Common myeloid progenitor, CD34-positive (primary cell): ENCODE measurements at regions not wholly inside any gene's neighbourhood (a gene's known extent, or its start where the extent isn't known, plus 50 kb on each side); places are given as distances from the start of the nearest gene placed in this dataset.

ENCODE experiments used
- CTCF ChIA-PET: fragments of 350-600 bp; sonication (Branson Sonifier 250); formaldehyde crosslinking; loops from one replicate; lab custom pipeline; 2021; ENCODE audit warnings: antibody characterized with exemption; lab: Charles Lee
- POLR2A ChIA-PET: fragments of 350-600 bp; sonication (Branson Sonifier 250); formaldehyde crosslinking; loops from one replicate; lab custom pipeline; 2021; ENCODE audit warnings: antibody characterized with exemption; lab: Charles Lee
- DNase-seq, 3 donors: peaks; one replicate each; pipeline versions ENCODE4 v3.0.0 to v3.0.0-alpha.2; 2013
- H3K27ac ChIP-seq, 2 experiments: 1 replicate in 1 of 2; 2 replicates in 1 of 2; pipeline ENCODE4 v1.7.0; 2013; ENCODE audit warnings: inconsistent platforms in 2 of 2, low read length in 2 of 2, mild to moderate bottlenecking in 2 of 2, low read depth in 1 of 2, moderate library complexity in 1 of 2; ENCODE audit not compliant: severe bottlenecking in 2 of 2, insufficient read depth in 1 of 2, poor library complexity in 1 of 2
- H3K27me3 ChIP-seq, 5 experiments: replicated peaks in 2 of 5; 1 replicate in 3 of 5; 2 replicates in 2 of 5; pipeline versions ENCODE4 v1.6.1 to v1.7.0; 2013; ENCODE audit warnings: low read length in 4 of 5, mild to moderate bottlenecking in 2 of 5, moderate library complexity in 2 of 5, inconsistent platforms in 1 of 5; ENCODE audit not compliant: insufficient read depth in 5 of 5, control insufficient read depth in 4 of 5
- H3K36me3 ChIP-seq, 4 experiments: 1 replicate in 2 of 4; 2 replicates in 2 of 4; pipeline versions ENCODE4 v1.6.1 to v1.7.0; 2013; ENCODE audit warnings: low read length in 3 of 4, control low read depth in 1 of 4, mild to moderate bottlenecking in 1 of 4; ENCODE audit not compliant: control insufficient read depth in 4 of 4, insufficient read depth in 4 of 4
- H3K4me1 ChIP-seq, 4 experiments: 1 replicate in 3 of 4; 2 replicates in 1 of 4; pipeline versions ENCODE4 v1.6.1 to v1.7.1; 2013; ENCODE audit warnings: low read length in 3 of 4, mild to moderate bottlenecking in 3 of 4, control low read depth in 1 of 4, inconsistent platforms in 1 of 4, moderate library complexity in 1 of 4; ENCODE audit not compliant: control insufficient read depth in 4 of 4, insufficient read depth in 4 of 4; ENCODE audit errors: control extremely low read depth in 1 of 4
- H3K4me3 ChIP-seq, 7 experiments: 1 replicate in 4 of 7; 2 replicates in 3 of 7; pipeline versions ENCODE4 v1.5.1 to v1.7.0; 2013; ENCODE audit warnings: mild to moderate bottlenecking in 7 of 7, low read length in 6 of 7, moderate library complexity in 6 of 7, inconsistent platforms in 2 of 7, low read depth in 2 of 7, control low read depth in 1 of 7; ENCODE audit not compliant: insufficient read depth in 4 of 7, control insufficient read depth in 1 of 7; ENCODE audit errors: extremely low read depth in 1 of 7
- H3K9me3 ChIP-seq, 5 experiments: 1 replicate in 4 of 5; 2 replicates in 1 of 5; pipeline versions ENCODE4 v1.6.1 to v1.7.1; 2013; ENCODE audit warnings: low read length in 4 of 5, mild to moderate bottlenecking in 2 of 5, inconsistent platforms in 1 of 5, low read depth in 1 of 5, moderate library complexity in 1 of 5; ENCODE audit not compliant: control insufficient read depth in 4 of 5, insufficient read depth in 2 of 5; ENCODE audit errors: control extremely low read depth in 1 of 5
- WGBS: methylation state at CpG from one replicate; pipeline ENCODE4 v1.1.5; 2013; ENCODE audit not compliant: insufficient coverage; 5-methylcytosine and 5-hydroxymethylcytosine counted together

DNA sequence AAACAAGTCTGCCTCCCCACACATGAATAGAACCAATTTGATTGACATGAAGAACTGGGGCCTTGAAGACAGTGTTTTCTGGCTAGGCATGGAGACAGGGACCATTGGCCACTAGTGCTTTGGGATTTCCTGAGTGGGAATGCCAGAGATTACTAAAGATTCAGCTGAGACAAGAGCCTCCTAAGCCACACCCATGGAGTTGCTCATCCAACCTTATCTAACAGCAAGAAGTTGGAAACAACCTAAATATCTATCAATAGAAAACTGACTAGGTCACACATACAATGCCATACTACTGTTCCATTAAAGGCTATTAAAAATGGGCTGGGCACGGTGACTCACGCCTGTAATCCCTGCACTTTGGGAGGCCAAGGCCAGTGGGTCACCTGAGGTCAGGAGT, 184.1 kb downstream of the ZBTB18 start:
- 100% methylated on average over 2 of the region's 2 CpGs for WGBS
- Histone ChIP-seq H3K27ac (no peak overlapping the region), H3K27me3 (no peaks in the 10 kb centered on the region), H3K4me3 (no peak overlapping the region), H3K36me3 (no peaks in the 10 kb centered on the region), H3K9me3 (no peaks in the 10 kb centered on the region), H3K4me1 (peaks cover 0 to 10% (median 0%) of the 10 kb centered on the region in 4 experiments)
- ChIA-PET POLR2A (interaction anchor here (0.7 kb wide), 1 partner anchor 16 kb away, joined by 3 read pairs; no protein-coding TSS in a partner anchor), CTCF (interaction anchor here (1.0 kb wide), 1 partner anchor 18 kb away, joined by 3 read pairs; no protein-coding TSS in a partner anchor)
- DNase-seq, result no peak

GRCh38 chr1:244236101-244236500, 185.0 kb downstream of the ZBTB18 start:
- 93% methylated on average over 5 of the region's 6 CpGs for WGBS
- CTCF ChIA-PET, result interaction anchor here (1.0 kb wide), 1 partner anchor 17 kb away, joined by 3 read pairs; no protein-coding TSS in a partner anchor
- POLR2A ChIA-PET, result no interaction called here

DNA sequence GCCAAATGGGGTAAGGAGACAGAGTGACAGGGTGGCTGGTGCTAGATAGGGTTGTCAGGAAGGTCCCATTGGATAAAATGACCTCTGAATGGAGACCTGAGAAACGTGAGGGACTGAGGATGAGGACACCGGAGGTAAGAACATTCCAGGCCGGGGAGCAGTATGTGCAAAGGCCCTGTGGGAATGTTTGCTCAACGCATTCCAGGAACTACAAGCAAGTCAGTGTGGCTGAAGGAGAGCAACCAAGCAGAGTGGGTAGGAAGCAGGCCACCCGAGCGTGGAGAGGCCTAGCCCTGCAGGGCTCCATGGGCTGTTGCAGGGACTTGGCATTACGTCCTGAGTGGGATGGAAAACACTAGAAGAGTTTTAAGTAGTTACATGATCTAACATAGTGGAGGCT, 185.6 kb downstream of the ZBTB18 start:
- Histone ChIP-seq H3K9me3 (no peaks in the 10 kb centered on the region), H3K27ac (no peak overlapping the region), H3K36me3 (no peaks in the 10 kb centered on the region), H3K27me3 (no peaks in the 10 kb centered on the region), H3K4me1 (peaks cover 0 to 10% (median 0%) of the 10 kb centered on the region in 4 experiments), H3K4me3 (no peak overlapping the region)
- POLR2A ChIA-PET, result no interaction called here
- 95% methylated on average over 7 of the region's 7 CpGs for WGBS
- CTCF ChIA-PET, result no interaction called here
- DNase-seq, result no peak

More at GRCh38 chr1:244236101-244236500, 185.0 kb downstream of the ZBTB18 start:
- Histone ChIP-seq H3K27ac (no peak overlapping the region), H3K36me3 (no peaks in the 10 kb centered on the region), H3K4me1 (peaks cover 0 to 10% (median 0%) of the 10 kb centered on the region in 4 experiments), H3K27me3 (no peaks in the 10 kb centered on the region), H3K4me3 (no peak overlapping the region), H3K9me3 (no peaks in the 10 kb centered on the region)
- no peak for DNase-seq

GRCh38 chr1:244237445-244237844, 186.4 kb downstream of the ZBTB18 start:
- 74% methylated on average over 3 of the region's 8 CpGs for whole genome bisulfite sequencing
- no peak for DNase-seq
- POLR2A ChIA-PET, result no interaction called here
- peaks cover 0 to 4% (median under 1%) of the 10 kb centered on the region in 4 experiments for H3K4me1 ChIP-seq
- H3K27me3 ChIP-seq, result no peaks in the 10 kb centered on the region
- H3K4me3 ChIP-seq, result no peak overlapping the region
- no peaks in the 10 kb centered on the region for H3K9me3 ChIP-seq
- H3K36me3 ChIP-seq, result no peaks in the 10 kb centered on the region
- H3K27ac ChIP-seq, result no peak overlapping the region
- CTCF ChIA-PET, result no interaction called here

- 100% methylated on average over 2 of the region's 4 CpGs for WGBS
These were observed 188.2 kb downstream of the ZBTB18 start for GRCh38 chr1:244239261-244239770.

GRCh38 chr1:244241438-244241837, 190.4 kb downstream of the ZBTB18 start:
- no peak for DNase-seq
- ChIA-PET POLR2A (no interaction called here), CTCF (no interaction called here)
- H3K4me1 ChIP-seq, result peaks cover 0 to 4% (median 3%) of the 10 kb centered on the region in 4 experiments
- 100% methylated on average over 3 of the region's 4 CpGs for WGBS
- no peaks in the 10 kb centered on the region for H3K36me3 ChIP-seq
- no peaks in the 10 kb centered on the region for H3K27me3 ChIP-seq
- no peaks in the 10 kb centered on the region for H3K9me3 ChIP-seq
- H3K4me3 ChIP-seq, result no peak overlapping the region
- no peak overlapping the region for H3K27ac ChIP-seq

More at GRCh38 chr1:244239261-244239770, 188.2 kb downstream of the ZBTB18 start:
- no peaks in the 10 kb centered on the region for H3K9me3 ChIP-seq
- POLR2A ChIA-PET, result no interaction called here
- H3K27ac ChIP-seq, result no peak overlapping the region
- peaks cover 0 to 4% (median 2%) of the 10 kb centered on the region in 4 experiments for H3K4me1 ChIP-seq
- DNase-seq, result no peak
- CTCF ChIA-PET, result no interaction called here
- no peaks in the 10 kb centered on the region for H3K27me3 ChIP-seq
- H3K4me3 ChIP-seq, result no peak overlapping the region
- no peaks in the 10 kb centered on the region for H3K36me3 ChIP-seq

DNA sequence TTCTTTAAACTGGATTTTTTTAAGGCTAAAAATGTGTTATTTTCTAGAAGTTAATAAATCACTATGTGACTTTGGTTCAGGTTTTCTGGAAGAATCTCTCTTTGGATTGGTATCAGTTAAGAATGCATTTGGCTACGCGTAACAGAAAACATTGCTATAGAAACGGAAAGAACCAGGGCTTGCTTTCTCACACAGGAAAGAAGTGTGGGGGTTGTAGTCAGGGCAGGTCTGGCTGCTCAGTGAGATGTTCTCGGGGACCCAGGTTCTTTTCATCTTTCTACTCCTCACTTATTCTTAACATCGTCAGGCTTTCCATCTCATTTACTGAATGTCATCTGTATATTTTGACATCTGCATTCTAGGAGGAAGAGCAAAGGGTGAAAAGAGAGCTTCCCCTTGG, 191.4 kb downstream of the ZBTB18 start:
- ChIA-PET CTCF (no interaction called here), POLR2A (no interaction called here)
- H3K27ac ChIP-seq, result no peak overlapping the region
- peaks cover 0 to 4% (median 3%) of the 10 kb centered on the region in 4 experiments for H3K4me1 ChIP-seq
- H3K27me3 ChIP-seq, result no peaks in the 10 kb centered on the region
- peak in 2 of 3 donors; percentile 18 to 31 for DNase-seq
- H3K36me3 ChIP-seq, result no peaks in the 10 kb centered on the region
- no peaks in the 10 kb centered on the region for H3K9me3 ChIP-seq
- 81% methylated on average over 3 of the region's 5 CpGs for WGBS
- H3K4me3 ChIP-seq, result no peak overlapping the region
